GM19239 (cell line): ENCODE measurements at regions not wholly inside any gene's neighbourhood (a gene's known extent, or its start where the extent isn't known, plus 50 kb on each side); places are given as distances from the start of the nearest gene placed in this dataset.

Experiments used
- DNase-seq: peaks from one replicate; pipeline ENCODE4 v3.0.0; 2011; ENCODE audit warnings: low spot score; ENCODE audit not compliant: insufficient read length
- FAIRE-seq: peaks from 2 replicates; lab custom pipeline; 2011; peaks lifted over from hg19 to GRCh38; lab: Jason Lieb, UNC

- FAIRE-seq: no peak
- DNase-seq: no peak
Observed at GRCh38 chr10:43955002-43955596, 306.4 kb upstream of the ZNF32 start.

GRCh38 chr10:43953672-43954071 is 305.0 kb upstream of the ZNF32 start:
- FAIRE-seq: no peak

GRCh38 chr10:43952760-43953159 is 304.1 kb upstream of the ZNF32 start:
- FAIRE-seq: no peak
- no peak for DNase-seq

More at GRCh38 chr10:43953672-43954071, 305.0 kb upstream of the ZNF32 start:
- no peak for DNase-seq

- DNase-seq (no peak), FAIRE-seq (no peak)
Observed at GRCh38 chr10:43949351-43949750, 300.7 kb upstream of the ZNF32 start.

- FAIRE-seq (no peak), DNase-seq (no peak)
Observed at GRCh38 chr10:43946445-43946844, 297.8 kb upstream of the ZNF32 start.

GRCh38 chr10:43945908-43946307 is 297.2 kb upstream of the ZNF32 start:
- FAIRE-seq (no peak), DNase-seq (no peak)

- no peak for FAIRE-seq
- no peak for DNase-seq
Observed at GRCh38 chr10:43945094-43945730, 296.5 kb upstream of the ZNF32 start.

GRCh38 chr10:43944381-43945093 is 295.9 kb upstream of the ZNF32 start:
- DNase-seq (no peak), FAIRE-seq (no peak)

GRCh38 chr10:43943818-43944360 is 295.2 kb upstream of the ZNF32 start:
- DNase-seq: no peak
- FAIRE-seq: no peak

GRCh38 chr10:43943119-43943817 is 294.6 kb upstream of the ZNF32 start:
- DNase-seq (no peak), FAIRE-seq (no peak)

- DNase-seq (no peak), FAIRE-seq (no peak)
Observed at GRCh38 chr10:43942096-43942850, 293.6 kb upstream of the ZNF32 start.

GRCh38 chr10:43940898-43941837 is 292.5 kb upstream of the ZNF32 start:
- DNase-seq (no peak), FAIRE-seq (no peak)

GRCh38 chr10:43939939-43940820 is 291.5 kb upstream of the ZNF32 start:
- FAIRE-seq (no peak), DNase-seq (no peak)

GRCh38 chr10:43939389-43939938 is 290.8 kb upstream of the ZNF32 start:
- FAIRE-seq (no peak), DNase-seq (no peak)

GRCh38 chr10:43938810-43939209 is 290.1 kb upstream of the ZNF32 start:
- FAIRE-seq: no peak
- DNase-seq: no peak

GRCh38 chr10:43931308-43931930 is 282.7 kb upstream of the ZNF32 start:
- FAIRE-seq: no peak
- no peak for DNase-seq

GRCh38 chr10:43930777-43931176 is 282.1 kb upstream of the ZNF32 start:
- FAIRE-seq (no peak), DNase-seq (no peak)
